ENCODE measurements at regions not wholly inside any gene's neighbourhood (a gene's known extent, or its start where the extent isn't known, plus 50 kb on each side); places are given as distances from the start of the nearest gene placed in this dataset.

DNA sequence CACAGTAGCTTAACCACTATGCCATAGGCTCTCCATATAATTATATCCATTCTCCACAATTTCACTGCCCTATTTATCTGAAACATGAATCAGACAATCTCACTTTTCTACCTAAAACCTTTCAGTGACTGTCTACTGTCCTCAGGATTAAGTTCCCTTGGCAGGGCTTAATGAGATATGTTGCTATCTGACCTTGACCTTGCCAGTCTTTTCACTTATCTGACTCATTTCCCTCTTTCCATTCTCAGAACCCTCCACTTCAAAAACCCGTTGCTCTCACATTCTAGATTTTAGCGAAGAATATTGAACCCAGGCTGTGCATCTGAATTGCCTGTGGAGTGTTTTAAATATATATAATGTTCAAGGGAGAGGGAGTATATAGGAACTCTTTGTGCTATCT is 452.1 kb upstream of the MPDZ start (continued):
- TF ChIP-seq, protein P1, sequence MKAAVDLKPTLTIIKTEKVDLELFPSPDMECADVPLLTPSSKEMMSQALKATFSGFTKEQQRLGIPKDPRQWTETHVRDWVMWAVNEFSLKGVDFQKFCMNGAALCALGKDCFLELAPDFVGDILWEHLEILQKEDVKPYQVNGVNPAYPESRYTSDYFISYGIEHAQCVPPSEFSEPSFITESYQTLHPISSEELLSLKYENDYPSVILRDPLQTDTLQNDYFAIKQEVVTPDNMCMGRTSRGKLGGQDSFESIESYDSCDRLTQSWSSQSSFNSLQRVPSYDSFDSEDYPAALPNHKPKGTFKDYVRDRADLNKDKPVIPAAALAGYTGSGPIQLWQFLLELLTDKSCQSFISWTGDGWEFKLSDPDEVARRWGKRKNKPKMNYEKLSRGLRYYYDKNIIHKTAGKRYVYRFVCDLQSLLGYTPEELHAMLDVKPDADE (IDR thresholded peaks at IDR 0.05) = no peak
- TF ChIP-seq ZNF114 (CRISPR knock-in tag; IDR thresholded peaks at IDR 0.05) = no peak

DNA sequence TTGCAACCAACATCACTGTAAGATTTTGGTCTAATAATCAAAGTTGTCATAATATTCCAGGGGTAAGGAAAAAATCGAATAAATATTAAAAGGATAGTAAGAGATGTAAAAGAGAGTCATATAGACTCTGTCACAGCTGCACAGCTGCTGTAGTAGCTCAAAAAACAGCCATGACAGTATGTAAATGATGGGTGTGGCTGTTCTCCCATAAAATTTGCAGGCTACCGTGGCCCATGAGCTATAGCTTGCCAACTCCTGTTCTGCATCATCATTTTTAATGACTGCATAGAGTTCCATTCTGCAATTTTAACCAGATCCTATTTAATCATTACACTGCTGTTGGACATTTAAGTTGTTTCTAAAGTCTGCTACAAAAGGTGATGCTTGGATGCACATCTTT is 450.5 kb upstream of the MPDZ start:
- H3K36me3 ChIP-seq (ENCODE audit: insufficient read depth) = no peaks in the 10 kb centered on the region

More for the DNA sequence above, 450.5 kb upstream of the MPDZ start:
- Mint-ChIP-seq H3K4me1 (no peaks in the 10 kb centered on the region), H3K9me3 (no peaks in the 10 kb centered on the region), H3K27ac (no peak overlapping the region), H3K27me3 (ENCODE audit: insufficient read depth, low read depth, poor library complexity) (peaks cover 2% of the 10 kb centered on the region), H3K36me3 (ENCODE audit: low read depth) (no peaks in the 10 kb centered on the region), H3K4me3 (no peak overlapping the region)
- H3K4me3 ChIP-seq = no peak overlapping the region
- ATAC-seq = no peak
- no peak overlapping the region for H2AFZ ChIP-seq
- no peaks in the 10 kb centered on the region for H3K27me3 ChIP-seq (ENCODE audit: insufficient read depth)
- no peaks in the 10 kb centered on the region for H3K9me2 ChIP-seq (ENCODE audit: insufficient read depth)
- DNase-seq (ENCODE audit: low spot score) = no peak
- no peak overlapping the region for H3K4me2 ChIP-seq
- H3K27ac ChIP-seq (ENCODE audit: low read depth) = no peak overlapping the region
- no peaks in the 10 kb centered on the region for H3K79me2 ChIP-seq (replicated peaks; ENCODE audit: insufficient read depth)
- H4K20me1 ChIP-seq (replicated peaks; ENCODE audit: insufficient read depth) = no peaks in the 10 kb centered on the region
- no peaks in the 10 kb centered on the region for H3F3A ChIP-seq (replicated peaks; ENCODE audit: low read depth)
- TF ChIP-seq CREB1 (CRISPR knock-in tag; IDR thresholded peaks at IDR 0.05; ENCODE audit: low read depth) (no peak), POLR2AphosphoS5 (IDR thresholded peaks at IDR 0.05; ENCODE audit: low read depth) (no peak), JUNB (IDR thresholded peaks at IDR 0.05; ENCODE audit: unreplicated experiment) (no peak), STAT1 (IDR thresholded peaks at IDR 0.05; ENCODE audit: unreplicated experiment) (no peak), ZNF114 (CRISPR knock-in tag; IDR thresholded peaks at IDR 0.05) (no peak), NANOG (IDR thresholded peaks at IDR 0.05; ENCODE audit: borderline replicate concordance) (no peak), ZNF331 (CRISPR knock-in tag; IDR thresholded peaks at IDR 0.05; ENCODE audit: low read depth) (no peak)
- TF ChIP-seq, protein P2, sequence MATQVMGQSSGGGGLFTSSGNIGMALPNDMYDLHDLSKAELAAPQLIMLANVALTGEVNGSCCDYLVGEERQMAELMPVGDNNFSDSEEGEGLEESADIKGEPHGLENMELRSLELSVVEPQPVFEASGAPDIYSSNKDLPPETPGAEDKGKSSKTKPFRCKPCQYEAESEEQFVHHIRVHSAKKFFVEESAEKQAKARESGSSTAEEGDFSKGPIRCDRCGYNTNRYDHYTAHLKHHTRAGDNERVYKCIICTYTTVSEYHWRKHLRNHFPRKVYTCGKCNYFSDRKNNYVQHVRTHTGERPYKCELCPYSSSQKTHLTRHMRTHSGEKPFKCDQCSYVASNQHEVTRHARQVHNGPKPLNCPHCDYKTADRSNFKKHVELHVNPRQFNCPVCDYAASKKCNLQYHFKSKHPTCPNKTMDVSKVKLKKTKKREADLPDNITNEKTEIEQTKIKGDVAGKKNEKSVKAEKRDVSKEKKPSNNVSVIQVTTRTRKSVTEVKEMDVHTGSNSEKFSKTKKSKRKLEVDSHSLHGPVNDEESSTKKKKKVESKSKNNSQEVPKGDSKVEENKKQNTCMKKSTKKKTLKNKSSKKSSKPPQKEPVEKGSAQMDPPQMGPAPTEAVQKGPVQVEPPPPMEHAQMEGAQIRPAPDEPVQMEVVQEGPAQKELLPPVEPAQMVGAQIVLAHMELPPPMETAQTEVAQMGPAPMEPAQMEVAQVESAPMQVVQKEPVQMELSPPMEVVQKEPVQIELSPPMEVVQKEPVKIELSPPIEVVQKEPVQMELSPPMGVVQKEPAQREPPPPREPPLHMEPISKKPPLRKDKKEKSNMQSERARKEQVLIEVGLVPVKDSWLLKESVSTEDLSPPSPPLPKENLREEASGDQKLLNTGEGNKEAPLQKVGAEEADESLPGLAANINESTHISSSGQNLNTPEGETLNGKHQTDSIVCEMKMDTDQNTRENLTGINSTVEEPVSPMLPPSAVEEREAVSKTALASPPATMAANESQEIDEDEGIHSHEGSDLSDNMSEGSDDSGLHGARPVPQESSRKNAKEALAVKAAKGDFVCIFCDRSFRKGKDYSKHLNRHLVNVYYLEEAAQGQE (IDR thresholded peaks at IDR 0.05; ENCODE audit: unreplicated experiment) = no peak
- TF ChIP-seq, protein P3, sequence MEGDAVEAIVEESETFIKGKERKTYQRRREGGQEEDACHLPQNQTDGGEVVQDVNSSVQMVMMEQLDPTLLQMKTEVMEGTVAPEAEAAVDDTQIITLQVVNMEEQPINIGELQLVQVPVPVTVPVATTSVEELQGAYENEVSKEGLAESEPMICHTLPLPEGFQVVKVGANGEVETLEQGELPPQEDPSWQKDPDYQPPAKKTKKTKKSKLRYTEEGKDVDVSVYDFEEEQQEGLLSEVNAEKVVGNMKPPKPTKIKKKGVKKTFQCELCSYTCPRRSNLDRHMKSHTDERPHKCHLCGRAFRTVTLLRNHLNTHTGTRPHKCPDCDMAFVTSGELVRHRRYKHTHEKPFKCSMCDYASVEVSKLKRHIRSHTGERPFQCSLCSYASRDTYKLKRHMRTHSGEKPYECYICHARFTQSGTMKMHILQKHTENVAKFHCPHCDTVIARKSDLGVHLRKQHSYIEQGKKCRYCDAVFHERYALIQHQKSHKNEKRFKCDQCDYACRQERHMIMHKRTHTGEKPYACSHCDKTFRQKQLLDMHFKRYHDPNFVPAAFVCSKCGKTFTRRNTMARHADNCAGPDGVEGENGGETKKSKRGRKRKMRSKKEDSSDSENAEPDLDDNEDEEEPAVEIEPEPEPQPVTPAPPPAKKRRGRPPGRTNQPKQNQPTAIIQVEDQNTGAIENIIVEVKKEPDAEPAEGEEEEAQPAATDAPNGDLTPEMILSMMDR (conservative IDR thresholded peaks at IDR 0.05; ENCODE audit: low read depth in 2 of 2) = no peak
- TF ChIP-seq, protein P1 (IDR thresholded peaks at IDR 0.05) = no peak
- TF ChIP-seq, protein P4, sequence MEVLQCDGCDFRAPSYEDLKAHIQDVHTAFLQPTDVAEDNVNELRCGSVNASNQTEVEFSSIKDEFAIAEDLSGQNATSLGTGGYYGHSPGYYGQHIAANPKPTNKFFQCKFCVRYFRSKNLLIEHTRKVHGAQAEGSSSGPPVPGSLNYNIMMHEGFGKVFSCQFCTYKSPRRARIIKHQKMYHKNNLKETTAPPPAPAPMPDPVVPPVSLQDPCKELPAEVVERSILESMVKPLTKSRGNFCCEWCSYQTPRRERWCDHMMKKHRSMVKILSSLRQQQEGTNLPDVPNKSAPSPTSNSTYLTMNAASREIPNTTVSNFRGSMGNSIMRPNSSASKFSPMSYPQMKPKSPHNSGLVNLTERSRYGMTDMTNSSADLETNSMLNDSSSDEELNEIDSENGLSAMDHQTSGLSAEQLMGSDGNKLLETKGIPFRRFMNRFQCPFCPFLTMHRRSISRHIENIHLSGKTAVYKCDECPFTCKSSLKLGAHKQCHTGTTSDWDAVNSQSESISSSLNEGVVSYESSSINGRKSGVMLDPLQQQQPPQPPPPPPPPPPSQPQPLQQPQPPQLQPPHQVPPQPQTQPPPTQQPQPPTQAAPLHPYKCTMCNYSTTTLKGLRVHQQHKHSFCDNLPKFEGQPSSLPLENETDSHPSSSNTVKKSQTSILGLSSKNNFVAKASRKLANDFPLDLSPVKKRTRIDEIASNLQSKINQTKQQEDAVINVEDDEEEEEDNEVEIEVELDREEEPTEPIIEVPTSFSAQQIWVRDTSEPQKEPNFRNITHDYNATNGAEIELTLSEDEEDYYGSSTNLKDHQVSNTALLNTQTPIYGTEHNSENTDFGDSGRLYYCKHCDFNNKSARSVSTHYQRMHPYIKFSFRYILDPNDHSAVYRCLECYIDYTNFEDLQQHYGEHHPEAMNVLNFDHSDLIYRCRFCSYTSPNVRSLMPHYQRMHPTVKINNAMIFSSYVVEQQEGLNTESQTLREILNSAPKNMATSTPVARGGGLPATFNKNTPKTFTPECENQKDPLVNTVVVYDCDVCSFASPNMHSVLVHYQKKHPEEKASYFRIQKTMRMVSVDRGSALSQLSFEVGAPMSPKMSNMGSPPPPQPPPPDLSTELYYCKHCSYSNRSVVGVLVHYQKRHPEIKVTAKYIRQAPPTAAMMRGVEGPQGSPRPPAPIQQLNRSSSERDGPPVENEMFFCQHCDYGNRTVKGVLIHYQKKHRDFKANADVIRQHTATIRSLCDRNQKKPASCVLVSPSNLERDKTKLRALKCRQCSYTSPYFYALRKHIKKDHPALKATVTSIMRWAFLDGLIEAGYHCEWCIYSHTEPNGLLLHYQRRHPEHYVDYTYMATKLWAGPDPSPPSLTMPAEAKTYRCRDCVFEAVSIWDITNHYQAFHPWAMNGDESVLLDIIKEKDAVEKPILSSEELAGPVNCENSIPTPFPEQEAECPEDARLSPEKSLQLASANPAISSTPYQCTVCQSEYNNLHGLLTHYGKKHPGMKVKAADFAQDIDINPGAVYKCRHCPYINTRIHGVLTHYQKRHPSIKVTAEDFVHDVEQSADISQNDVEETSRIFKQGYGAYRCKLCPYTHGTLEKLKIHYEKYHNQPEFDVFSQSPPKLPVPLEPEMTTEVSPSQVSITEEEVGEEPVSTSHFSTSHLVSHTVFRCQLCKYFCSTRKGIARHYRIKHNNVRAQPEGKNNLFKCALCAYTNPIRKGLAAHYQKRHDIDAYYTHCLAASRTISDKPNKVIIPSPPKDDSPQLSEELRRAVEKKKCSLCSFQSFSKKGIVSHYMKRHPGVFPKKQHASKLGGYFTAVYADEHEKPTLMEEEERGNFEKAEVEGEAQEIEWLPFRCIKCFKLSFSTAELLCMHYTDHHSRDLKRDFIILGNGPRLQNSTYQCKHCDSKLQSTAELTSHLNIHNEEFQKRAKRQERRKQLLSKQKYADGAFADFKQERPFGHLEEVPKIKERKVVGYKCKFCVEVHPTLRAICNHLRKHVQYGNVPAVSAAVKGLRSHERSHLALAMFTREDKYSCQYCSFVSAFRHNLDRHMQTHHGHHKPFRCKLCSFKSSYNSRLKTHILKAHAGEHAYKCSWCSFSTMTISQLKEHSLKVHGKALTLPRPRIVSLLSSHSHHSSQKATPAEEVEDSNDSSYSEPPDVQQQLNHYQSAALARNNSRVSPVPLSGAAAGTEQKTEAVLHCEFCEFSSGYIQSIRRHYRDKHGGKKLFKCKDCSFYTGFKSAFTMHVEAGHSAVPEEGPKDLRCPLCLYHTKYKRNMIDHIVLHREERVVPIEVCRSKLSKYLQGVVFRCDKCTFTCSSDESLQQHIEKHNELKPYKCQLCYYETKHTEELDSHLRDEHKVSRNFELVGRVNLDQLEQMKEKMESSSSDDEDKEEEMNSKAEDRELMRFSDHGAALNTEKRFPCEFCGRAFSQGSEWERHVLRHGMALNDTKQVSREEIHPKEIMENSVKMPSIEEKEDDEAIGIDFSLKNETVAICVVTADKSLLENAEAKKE (CRISPR knock-in tag; IDR thresholded peaks at IDR 0.05) = no peak
- no peaks in the 10 kb centered on the region for H3K4me1 ChIP-seq (ENCODE audit: insufficient read depth)

All from GM23338 (cell line).